ENCODE measurements at regions not wholly inside any gene's neighbourhood (a gene's known extent, or its start where the extent isn't known, plus 50 kb on each side); places are given as distances from the start of the nearest gene placed in this dataset.
"Not testable (repeated sequence)": the region's sequence is repeated elsewhere in the genome, so short reads cannot be mapped to it uniquely, and the experiment has no call there.

- DNase-seq (ENCODE audit: low read depth, low spot score) = no peak
Measured at GRCh38 chr11:23471878-23472277, 611.6 kb upstream of the CCDC179 start.

GRCh38 chr11:23473782-23474181 is 613.5 kb upstream of the CCDC179 start:
- no peak for DNase-seq (ENCODE audit: low read depth, low spot score)

GRCh38 chr11:23480736-23481135 is 620.5 kb upstream of the CCDC179 start:
- no peak for DNase-seq (ENCODE audit: low read depth, low spot score)

GRCh38 chr11:23484146-23484545 is 623.9 kb upstream of the CCDC179 start:
- DNase-seq (ENCODE audit: low read depth, low spot score) = not testable (repeated sequence)

- not testable (repeated sequence) for DNase-seq (ENCODE audit: low read depth, low spot score)
Measured at GRCh38 chr11:23484618-23485017, 624.3 kb upstream of the CCDC179 start.

- no peak for DNase-seq (ENCODE audit: low read depth, low spot score)
Measured at GRCh38 chr11:23490557-23491235, 630.4 kb upstream of the CCDC179 start.

GRCh38 chr11:23494981-23495380 is 634.7 kb upstream of the CCDC179 start:
- no peak for DNase-seq (ENCODE audit: low read depth, low spot score)

- DNase-seq (ENCODE audit: low read depth, low spot score) = no peak
Measured at GRCh38 chr11:23496340-23496739, 636.1 kb upstream of the CCDC179 start.

GRCh38 chr11:23497040-23497439 is 636.8 kb upstream of the CCDC179 start:
- no peak for DNase-seq (ENCODE audit: low read depth, low spot score)

- DNase-seq (ENCODE audit: low read depth, low spot score) = no peak
Measured at GRCh38 chr11:23502389-23502788, 642.1 kb upstream of the CCDC179 start.

GRCh38 chr11:23502826-23503225 is 642.6 kb upstream of the CCDC179 start:
- DNase-seq (ENCODE audit: low read depth, low spot score) = peak; percentile 3

- DNase-seq (ENCODE audit: low read depth, low spot score) = no peak
Measured at GRCh38 chr11:23509023-23509422, 648.7 kb upstream of the CCDC179 start.

GRCh38 chr11:23509821-23510220 is 649.5 kb upstream of the CCDC179 start:
- no peak for DNase-seq (ENCODE audit: low read depth, low spot score)

GRCh38 chr11:23519194-23519593 is 658.9 kb upstream of the CCDC179 start:
- DNase-seq (ENCODE audit: low read depth, low spot score) = no peak

- DNase-seq (ENCODE audit: low read depth, low spot score) = no peak
Measured at GRCh38 chr11:23520226-23520960, 660.1 kb upstream of the CCDC179 start.

- DNase-seq (ENCODE audit: low read depth, low spot score) = no peak
Measured at GRCh38 chr11:23536907-23537306, 676.6 kb upstream of the CCDC179 start.

- DNase-seq (ENCODE audit: low read depth, low spot score) = no peak
Measured at GRCh38 chr11:23539556-23539955, 679.3 kb upstream of the CCDC179 start.

GRCh38 chr11:23540101-23540561 is 679.9 kb upstream of the CCDC179 start:
- DNase-seq (ENCODE audit: low read depth, low spot score) = no peak

- no peak for DNase-seq (ENCODE audit: low read depth, low spot score)
Measured at GRCh38 chr11:23542189-23542588, 681.9 kb upstream of the CCDC179 start.

GRCh38 chr11:23542816-23543215 is 682.5 kb upstream of the CCDC179 start:
- DNase-seq (ENCODE audit: low read depth, low spot score) = no peak

- DNase-seq (ENCODE audit: low read depth, low spot score) = no peak
Measured at GRCh38 chr11:23543651-23544222, 683.5 kb upstream of the CCDC179 start.

- no peak for DNase-seq (ENCODE audit: low read depth, low spot score)
Measured at GRCh38 chr11:23551706-23552105, 691.4 kb upstream of the CCDC179 start.

GRCh38 chr11:23554002-23554401 is 693.7 kb upstream of the CCDC179 start:
- no peak for DNase-seq (ENCODE audit: low read depth, low spot score)
